Sigmoid colon (tissue), 6 donors: ENCODE measurements at regions not wholly inside any gene's neighbourhood (a gene's known extent, or its start where the extent isn't known, plus 50 kb on each side); places are given as distances from the start of the nearest gene placed in this dataset.
"Not testable (repeated sequence)": the region's sequence is repeated elsewhere in the genome, so short reads cannot be mapped to it uniquely, and the experiment has no call there.

Experiments
- DNase-seq: peaks from one replicate; pipeline ENCODE4 v3.0.0-alpha.2; 2019
- H3K27ac ChIP-seq, 4 donors: fragments of 200-600 bp; sonication (generic); one replicate each; pipeline ENCODE4 v1.5.1; 2016 to 2019; ENCODE audit warnings: mild to moderate bottlenecking in 1 of 4
- H3K27me3 ChIP-seq, 3 donors: fragments of 200-600 bp; sonication (generic); one replicate each; pipeline ENCODE4 v1.5.1; 2019; ENCODE audit warnings: mild to moderate bottlenecking in 1 of 3
- H3K36me3 ChIP-seq, 4 donors: fragments of 200-600 bp; sonication (generic); one replicate each; pipeline ENCODE4 v1.5.1; 2016 to 2019
- H3K4me1 ChIP-seq, 4 donors: fragments of 200-600 bp; sonication (generic); one replicate each; pipeline ENCODE4 v1.5.1; 2017 to 2019
- H3K4me3 ChIP-seq, 4 donors: fragments of 200-600 bp; sonication (generic); one replicate each; pipeline ENCODE4 v1.5.1; 2017 to 2019; ENCODE audit warnings: mild to moderate bottlenecking in 2 of 4, moderate library complexity in 1 of 4
- H3K9me3 ChIP-seq, 4 donors: fragments of 200-600 bp in 3 of 4; sonication (generic) in 3 of 4; one replicate each; pipeline versions ENCODE4 v1.5.1 to v1.6.1; 2013 to 2019
- EP300 ChIP-seq, 4 donors: sonication (generic); formaldehyde crosslinking; IDR thresholded peaks; one replicate each; pipeline ENCODE4 v1.6.1; 2017; ENCODE audit warnings: antibody characterized with exemption in 4 of 4
- POLR2A ChIP-seq, 2 donors: fragments of 450-650 bp; IDR thresholded peaks; one replicate each; pipeline ENCODE4 v1.6.1; 2016; ENCODE audit warnings: antibody characterized with exemption in 2 of 2, mild to moderate bottlenecking in 2 of 2, moderate library complexity in 2 of 2
- POLR2AphosphoS5 ChIP-seq, 4 donors: sonication (generic); formaldehyde crosslinking; IDR thresholded peaks; one replicate each; pipeline ENCODE4 v1.6.1; 2017; ENCODE audit warnings: antibody characterized with exemption in 4 of 4
- WGBS, 2 donors: extraction: QIAGEN DNeasy Blood & Tissue Kit; methylation state at CpG; one replicate each; pipeline ENCODE4 v1.1.7; 2013; 5-methylcytosine and 5-hydroxymethylcytosine counted together
- intact Hi-C: fragments of 100-400 bp; cut with DNase I; formaldehyde crosslinking; loops from one replicate; pipeline ENCODE4 v1.15.1; 2023
- TF ChIP-seq, protein P1 (sequence below), 4 experiments: fragments of 450-650 bp in 3 of 4; fragments of 200-600 bp in 1 of 4; IDR thresholded peaks; one replicate each; pipeline ENCODE4 v1.5.1; 2016 to 2019; ENCODE audit warnings: antibody characterized with exemption in 4 of 4, mild to moderate bottlenecking in 3 of 4, moderate library complexity in 2 of 4
- donor health status: healthy with polysubstance abuse.
- donor health status: healthy.

DNA sequence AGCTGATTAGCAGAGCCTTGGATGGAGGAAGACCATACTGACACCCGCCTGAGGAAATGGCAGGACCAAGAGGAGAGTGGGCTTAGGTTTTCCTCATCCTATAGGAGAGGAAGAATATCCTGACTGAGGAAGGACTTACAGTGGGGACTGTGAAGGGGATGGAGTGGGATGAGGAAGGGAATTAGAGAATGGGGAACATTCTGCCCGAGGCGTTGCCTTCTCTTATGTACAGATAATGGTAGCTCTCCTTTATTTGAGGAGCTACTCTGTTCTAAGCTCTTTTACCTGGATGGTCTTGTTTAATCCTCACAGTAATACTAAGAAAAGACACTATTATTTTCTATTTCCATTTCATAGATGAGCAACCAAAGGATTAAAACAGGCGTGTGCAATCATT lies 56.0 kb downstream of the OLFML3 start:
- Histone ChIP-seq H3K4me3 (no peak overlapping the region), H3K4me1 (peaks cover 0 to 13% (median 10%) of the 10 kb centered on the region in 4 donors), H3K27me3 (no peaks in the 10 kb centered on the region), H3K27ac (no peak overlapping the region), H3K36me3 (no peaks in the 10 kb centered on the region), H3K9me3 (no peaks in the 10 kb centered on the region)
- intact Hi-C loops: no loop called here
- TF ChIP-seq POLR2A (IDR thresholded peaks at IDR 0.05) (no peak), EP300 (IDR thresholded peaks at IDR 0.05) (no peak), POLR2AphosphoS5 (IDR thresholded peaks at IDR 0.05) (no peak)
- TF ChIP-seq, protein P1, sequence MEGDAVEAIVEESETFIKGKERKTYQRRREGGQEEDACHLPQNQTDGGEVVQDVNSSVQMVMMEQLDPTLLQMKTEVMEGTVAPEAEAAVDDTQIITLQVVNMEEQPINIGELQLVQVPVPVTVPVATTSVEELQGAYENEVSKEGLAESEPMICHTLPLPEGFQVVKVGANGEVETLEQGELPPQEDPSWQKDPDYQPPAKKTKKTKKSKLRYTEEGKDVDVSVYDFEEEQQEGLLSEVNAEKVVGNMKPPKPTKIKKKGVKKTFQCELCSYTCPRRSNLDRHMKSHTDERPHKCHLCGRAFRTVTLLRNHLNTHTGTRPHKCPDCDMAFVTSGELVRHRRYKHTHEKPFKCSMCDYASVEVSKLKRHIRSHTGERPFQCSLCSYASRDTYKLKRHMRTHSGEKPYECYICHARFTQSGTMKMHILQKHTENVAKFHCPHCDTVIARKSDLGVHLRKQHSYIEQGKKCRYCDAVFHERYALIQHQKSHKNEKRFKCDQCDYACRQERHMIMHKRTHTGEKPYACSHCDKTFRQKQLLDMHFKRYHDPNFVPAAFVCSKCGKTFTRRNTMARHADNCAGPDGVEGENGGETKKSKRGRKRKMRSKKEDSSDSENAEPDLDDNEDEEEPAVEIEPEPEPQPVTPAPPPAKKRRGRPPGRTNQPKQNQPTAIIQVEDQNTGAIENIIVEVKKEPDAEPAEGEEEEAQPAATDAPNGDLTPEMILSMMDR (IDR thresholded peaks at IDR 0.05): no peak
- no peak for DNase-seq
- 94 to 96% methylated on average over 4 of the region's 4 CpGs for WGBS, 2 donors

DNA sequence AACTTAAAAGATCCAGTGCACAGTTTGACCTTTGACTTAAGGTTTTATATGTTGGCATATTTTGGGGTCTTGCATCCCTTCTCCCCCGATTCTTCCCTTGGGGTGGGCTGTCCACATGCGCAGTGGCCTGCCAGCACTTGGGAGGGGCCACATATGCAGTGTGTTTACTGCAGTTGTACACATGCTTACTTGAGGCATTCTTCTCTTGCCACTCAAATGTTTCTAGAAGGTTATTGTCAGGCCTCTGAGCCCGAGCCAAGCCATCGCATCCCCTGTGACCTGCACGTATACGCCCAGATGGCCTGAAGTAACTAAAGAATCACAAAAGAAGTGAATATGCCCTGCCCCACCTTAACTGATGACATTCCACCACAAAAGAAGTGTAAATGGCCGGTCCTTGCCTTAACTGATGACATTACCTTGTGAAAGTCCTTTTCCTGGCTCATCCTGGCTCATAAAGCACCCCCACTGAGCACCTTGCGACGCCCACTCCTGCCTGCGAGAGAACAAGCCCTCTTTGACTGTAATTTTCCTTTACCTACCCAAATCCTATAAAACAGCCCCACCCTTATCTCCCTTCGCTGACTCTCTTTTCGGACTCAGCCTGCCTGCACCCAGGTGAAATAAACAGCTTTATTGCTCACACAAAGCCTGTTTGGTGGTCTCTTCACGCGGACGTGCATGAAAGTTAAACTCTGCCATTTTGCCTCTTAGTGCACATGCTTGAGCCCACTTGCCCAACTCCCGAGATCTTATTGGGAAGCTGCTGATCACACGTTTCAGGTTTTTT lies 57.8 kb downstream of the OLFML3 start:
- peaks cover 0 to 13% (median 10%) of the 10 kb centered on the region in 4 donors for H3K4me1 ChIP-seq
- H3K27ac ChIP-seq, H3K27me3 ChIP-seq, H3K9me3 ChIP-seq, DNase-seq, H3K36me3 ChIP-seq, intact Hi-C loops, H3K4me3 ChIP-seq: not testable (repeated sequence)
- WGBS, 2 donors: 77 to 80% methylated on average over 17 of the region's 17 CpGs

DNA sequence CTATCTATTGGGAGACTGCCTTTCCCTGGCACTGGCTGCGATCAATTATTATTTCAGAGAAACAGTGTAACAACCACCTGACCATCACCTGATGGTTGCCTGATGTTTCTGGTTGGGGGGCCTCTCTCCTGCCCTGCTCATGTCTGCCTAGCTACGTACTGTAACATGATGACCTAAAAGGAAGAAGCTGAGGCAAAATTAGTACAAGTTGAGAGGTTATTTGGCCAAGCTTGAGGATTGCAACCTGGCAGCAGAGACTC lies 58.3 kb downstream of the OLFML3 start:
- DNase-seq: no peak
- Histone ChIP-seq H3K36me3 (no peaks in the 10 kb centered on the region), H3K27ac (no peak overlapping the region), H3K9me3 (no peaks in the 10 kb centered on the region), H3K27me3 (no peaks in the 10 kb centered on the region), H3K4me1 (peaks cover 0 to 9% (median 7%) of the 10 kb centered on the region in 4 donors), H3K4me3 (no peak overlapping the region)
- intact Hi-C loops: no loop called here
- WGBS, 2 donors: 94 to 96% methylated on average over 2 of the region's 2 CpGs
- TF ChIP-seq, protein P1 (IDR thresholded peaks at IDR 0.05): no peak
- TF ChIP-seq POLR2A (IDR thresholded peaks at IDR 0.05) (no peak), EP300 (IDR thresholded peaks at IDR 0.05) (no peak), POLR2AphosphoS5 (IDR thresholded peaks at IDR 0.05) (no peak)

DNA sequence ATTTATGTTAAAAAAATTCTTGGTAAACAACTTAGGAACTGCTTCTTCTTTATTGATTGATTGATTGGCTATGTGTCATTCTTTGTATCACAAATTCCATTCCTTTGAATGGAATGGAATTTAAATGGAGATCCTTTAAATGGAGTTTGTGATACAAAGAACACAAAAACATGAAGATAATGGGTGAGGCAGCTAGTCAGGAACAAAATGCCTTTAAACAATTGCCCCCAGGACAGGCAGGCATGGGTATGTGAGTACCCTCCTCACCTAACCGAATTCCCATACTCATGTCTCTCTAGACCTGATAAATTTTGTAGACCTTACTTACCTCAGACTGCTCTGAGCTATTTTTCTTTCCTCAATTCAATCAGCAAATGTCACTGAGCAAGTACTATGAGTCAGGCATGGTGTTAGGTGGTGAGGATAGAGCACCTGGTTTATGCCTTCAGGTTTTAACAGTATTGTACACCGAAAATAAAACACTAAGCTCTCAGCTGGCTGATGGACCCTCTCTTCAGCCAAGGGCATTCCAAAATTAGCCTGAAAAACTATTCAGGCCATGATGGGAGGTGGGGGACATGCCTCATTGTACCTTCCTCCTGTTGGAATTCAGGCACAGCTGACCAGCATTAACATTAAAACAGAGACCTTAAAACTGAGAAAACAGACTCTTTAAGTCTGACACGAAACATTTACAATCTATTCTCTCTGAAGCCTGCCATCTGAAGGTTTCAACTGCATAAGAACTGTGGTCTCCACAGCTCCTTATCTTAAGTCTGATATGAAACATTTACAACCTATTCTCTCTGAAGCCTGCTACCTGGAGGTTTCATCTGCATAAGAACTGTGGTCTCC lies 58.9 kb downstream of the OLFML3 start:
- Histone ChIP-seq H3K27ac (no peak overlapping the region), H3K9me3 (no peaks in the 10 kb centered on the region), H3K4me3 (no peak overlapping the region), H3K4me1 (peaks cover 0 to 7% (median 2%) of the 10 kb centered on the region in 4 donors), H3K36me3 (no peaks in the 10 kb centered on the region), H3K27me3 (no peaks in the 10 kb centered on the region)
- TF ChIP-seq EP300 (IDR thresholded peaks at IDR 0.05) (no peak), POLR2A (IDR thresholded peaks at IDR 0.05) (no peak), POLR2AphosphoS5 (IDR thresholded peaks at IDR 0.05) (no peak)
- TF ChIP-seq, protein P1 (IDR thresholded peaks at IDR 0.05): no peak
- intact Hi-C loops: no loop called here
- DNase-seq: no peak
- 77 to 82% methylated on average over 3 of the region's 3 CpGs for WGBS, 2 donors
